WTC11 (cell line): ENCODE measurements at regions not wholly inside any gene's neighbourhood (a gene's known extent, or its start where the extent isn't known, plus 50 kb on each side); places are given as distances from the start of the nearest gene placed in this dataset.

ENCODE experiments used
- AFF4 ChIP-seq: sonication (generic); formaldehyde crosslinking; IDR thresholded peaks from 2 replicates; pipeline ENCODE4 v1.8.1; 2023; ENCODE audit warnings: mild to moderate bottlenecking, missing genetic modification reagents, borderline replicate concordance
- ATF1 ChIP-seq: sonication (generic); formaldehyde crosslinking; IDR thresholded peaks from 2 replicates; pipeline ENCODE4 v1.8.1; 2023; ENCODE audit warnings: mild to moderate bottlenecking, moderate library complexity, missing genetic modification reagents
- ATF3 ChIP-seq: sonication (generic); formaldehyde crosslinking; conservative IDR thresholded peaks from 2 replicates; pipeline ENCODE4 v1.8.1; 2022; ENCODE audit warnings: mild to moderate bottlenecking, missing genetic modification reagents
- CTCF ChIP-seq: fragments of 200-600 bp; IDR thresholded peaks from 2 replicates; pipeline ENCODE4 v1.8.0; 2022; ENCODE audit warnings: antibody characterized with exemption
- E2F1 ChIP-seq: sonication (generic); formaldehyde crosslinking; IDR thresholded peaks from 2 replicates; pipeline ENCODE4 v1.8.0; 2022; ENCODE audit warnings: mild to moderate bottlenecking, missing genetic modification reagents
- GTF2I ChIP-seq: fragments of 250-450 bp; sonication (Bioruptor Pico); conservative IDR thresholded peaks from 2 replicates; pipeline ENCODE4 v1.4.0; 2021; ENCODE audit warnings: mild to moderate bottlenecking
- JUN ChIP-seq: sonication (generic); formaldehyde crosslinking; IDR thresholded peaks from 2 replicates; pipeline ENCODE4 v1.8.0; 2023; ENCODE audit warnings: mild to moderate bottlenecking, missing genetic modification reagents
- MAX ChIP-seq: sonication (generic); formaldehyde crosslinking; IDR thresholded peaks from 2 replicates; pipeline ENCODE4 v1.8.0; 2022; ENCODE audit warnings: mild to moderate bottlenecking, missing genetic modification reagents
- MLX ChIP-seq: sonication (generic); formaldehyde crosslinking; IDR thresholded peaks from 2 replicates; pipeline ENCODE4 v1.8.1; 2023; ENCODE audit warnings: mild to moderate bottlenecking, missing genetic modification reagents, moderate library complexity
- NFE2L1 ChIP-seq: sonication (generic); formaldehyde crosslinking; IDR thresholded peaks from 2 replicates; pipeline ENCODE4 v1.8.1; 2023; ENCODE audit warnings: missing genetic modification reagents
- PRDM15 ChIP-seq: sonication (generic); formaldehyde crosslinking; IDR thresholded peaks from 2 replicates; pipeline ENCODE4 v1.8.0; 2022; ENCODE audit warnings: missing genetic modification reagents
- TEAD4 ChIP-seq: sonication (generic); formaldehyde crosslinking; IDR thresholded peaks from 2 replicates; pipeline ENCODE4 v1.8.0; 2022; ENCODE audit warnings: mild to moderate bottlenecking, missing genetic modification reagents
- USF2 ChIP-seq: sonication (generic); formaldehyde crosslinking; IDR thresholded peaks from 2 replicates; pipeline ENCODE4 v1.8.1; 2023; ENCODE audit warnings: mild to moderate bottlenecking, missing genetic modification reagents, moderate library complexity
- ZNF317 ChIP-seq: sonication (generic); formaldehyde crosslinking; IDR thresholded peaks from 2 replicates; pipeline ENCODE4 v1.8.1; 2023; ENCODE audit warnings: low read depth, mild to moderate bottlenecking, moderate library complexity, missing genetic modification reagents, borderline replicate concordance

GRCh38 chr2:103875531-103875930, 978.4 kb upstream of the POU3F3 start:
- no peak for TF ChIP-seq MLX (CRISPR knock-in tag)
- TF ChIP-seq CTCF: no peak
- TF ChIP-seq JUN (CRISPR knock-in tag): no peak
- TF ChIP-seq AFF4: no peak
- no peak for TF ChIP-seq MAX (CRISPR knock-in tag)
- no peak for TF ChIP-seq ZNF317 (CRISPR knock-in tag)
- no peak for TF ChIP-seq ATF1 (CRISPR knock-in tag)
- no peak for TF ChIP-seq GTF2I (CRISPR knock-in tag)
- no peak for TF ChIP-seq PRDM15 (CRISPR knock-in tag)
- TF ChIP-seq TEAD4 (CRISPR knock-in tag): no peak
- TF ChIP-seq NFE2L1: no peak
- no peak for TF ChIP-seq E2F1 (CRISPR knock-in tag)
- no peak for TF ChIP-seq ATF3
- TF ChIP-seq USF2 (CRISPR knock-in tag): no peak
